Liver (tissue), 7 donors: ENCODE measurements at regions not wholly inside any gene's neighbourhood (a gene's known extent, or its start where the extent isn't known, plus 50 kb on each side); places are given as distances from the start of the nearest gene placed in this dataset.

Experiments used
- DNase-seq: peaks from one replicate; pipeline ENCODE4 v3.0.0-alpha.2; 2017; ENCODE audit warnings: low spot score
- H3K27ac ChIP-seq, 2 donors: one replicate each; pipeline ENCODE4 v1.7.0; 2013; ENCODE audit warnings: inconsistent platforms in 2 of 2, low read length in 2 of 2, control low read depth in 1 of 2, low read depth in 1 of 2, mild to moderate bottlenecking in 1 of 2
- H3K27me3 ChIP-seq, 4 donors: one replicate each; pipeline versions ENCODE4 v1.6.1 to v1.7.0; 2013; ENCODE audit warnings: low read length in 3 of 4, inconsistent platforms in 1 of 4, mild to moderate bottlenecking in 1 of 4, moderate library complexity in 1 of 4; ENCODE audit not compliant: control insufficient read depth in 4 of 4, insufficient read depth in 4 of 4
- H3K36me3 ChIP-seq, 4 donors: one replicate each; pipeline versions ENCODE4 v1.6.1 to v1.7.0; 2013; ENCODE audit warnings: low read length in 3 of 4, mild to moderate bottlenecking in 3 of 4, low read depth in 1 of 4, moderate library complexity in 1 of 4; ENCODE audit not compliant: control insufficient read depth in 4 of 4, insufficient read depth in 3 of 4
- H3K4me1 ChIP-seq, 4 donors: one replicate each; pipeline versions ENCODE4 v1.6.1 to v1.7.0; 2013; ENCODE audit warnings: low read length in 3 of 4, mild to moderate bottlenecking in 3 of 4, moderate library complexity in 1 of 4; ENCODE audit not compliant: control insufficient read depth in 4 of 4, insufficient read depth in 4 of 4
- H3K4me3 ChIP-seq, 3 donors: one replicate each; pipeline versions ENCODE4 v1.6.1 to v1.7.0; 2013; ENCODE audit warnings: low read length in 3 of 3, control low read depth in 1 of 3, low read depth in 1 of 3, mild to moderate bottlenecking in 1 of 3
- H3K9ac ChIP-seq, 2 donors: one replicate each; pipeline ENCODE4 v1.7.0; 2013; ENCODE audit warnings: low read length in 2 of 2, mild to moderate bottlenecking in 2 of 2, moderate library complexity in 2 of 2, control low read depth in 1 of 2, low read depth in 1 of 2
- H3K9me3 ChIP-seq, 4 donors: one replicate each; pipeline versions ENCODE4 v1.6.1 to v1.7.0; 2013; ENCODE audit warnings: low read length in 3 of 4; ENCODE audit not compliant: control insufficient read depth in 4 of 4
- FOXA1 ChIP-seq: IDR thresholded peaks from 2 replicates; pipeline ENCODE4 v1.6.1; 2016; ENCODE audit warnings: antibody characterized with exemption
- HNF4A ChIP-seq, 2 donors: conservative IDR thresholded peaks; 2 replicates each; pipeline ENCODE4 v1.6.1; 2016; ENCODE audit warnings: antibody characterized with exemption in 2 of 2, mild to moderate bottlenecking in 2 of 2
- TAF1 ChIP-seq: conservative IDR thresholded peaks from 2 replicates; pipeline ENCODE4 v1.6.1; 2016; ENCODE audit warnings: antibody characterized with exemption, mild to moderate bottlenecking
- WGBS: extraction: QIAGEN DNeasy Blood & Tissue Kit; methylation state at CpG from one replicate; pipeline ENCODE4 v1.1.7; 2013; 5-methylcytosine and 5-hydroxymethylcytosine counted together
- TF ChIP-seq, protein P1 (sequence below): IDR thresholded peaks from 2 replicates; pipeline ENCODE4 v1.6.1; 2016; ENCODE audit warnings: antibody characterized with exemption, mild to moderate bottlenecking
- TF ChIP-seq, protein P2 (sequence below): IDR thresholded peaks from 2 replicates; pipeline ENCODE4 v1.6.1; 2016; ENCODE audit warnings: antibody characterized with exemption
- TF ChIP-seq, protein P3 (sequence below): IDR thresholded peaks from 2 replicates; pipeline ENCODE4 v1.6.1; 2016; ENCODE audit warnings: antibody characterized with exemption
- donor health status: healthy.
- donor health status: healthy.
- donor health status: healthy.
- donor health status: healthy.

DNA sequence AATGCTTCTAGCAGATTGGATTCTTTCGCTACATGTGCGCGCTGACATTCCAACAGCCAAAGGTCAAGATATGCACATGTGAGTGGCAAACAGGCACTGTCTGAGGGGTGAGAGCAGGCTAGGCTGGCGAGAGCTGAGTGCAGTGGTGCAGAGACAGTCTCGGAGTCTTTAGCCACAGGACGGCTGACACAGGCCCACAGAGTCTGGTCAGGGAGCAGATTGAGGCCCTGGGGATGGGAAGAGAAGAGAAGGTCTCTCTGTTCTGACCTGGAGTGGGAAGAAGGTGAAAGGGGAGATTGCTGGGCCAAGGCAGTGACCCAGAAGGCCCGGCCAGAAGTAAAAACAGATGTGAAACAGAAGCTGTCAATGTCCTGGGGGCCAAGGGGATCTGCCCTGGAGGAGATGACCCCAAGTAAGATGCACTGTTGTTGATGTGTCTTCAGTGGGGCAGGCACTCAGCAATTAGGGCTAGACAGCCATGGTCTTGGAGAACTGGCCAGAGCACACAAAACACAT lies 197.8 kb downstream of the ETS1 start (continued):
- TF ChIP-seq, protein P1, sequence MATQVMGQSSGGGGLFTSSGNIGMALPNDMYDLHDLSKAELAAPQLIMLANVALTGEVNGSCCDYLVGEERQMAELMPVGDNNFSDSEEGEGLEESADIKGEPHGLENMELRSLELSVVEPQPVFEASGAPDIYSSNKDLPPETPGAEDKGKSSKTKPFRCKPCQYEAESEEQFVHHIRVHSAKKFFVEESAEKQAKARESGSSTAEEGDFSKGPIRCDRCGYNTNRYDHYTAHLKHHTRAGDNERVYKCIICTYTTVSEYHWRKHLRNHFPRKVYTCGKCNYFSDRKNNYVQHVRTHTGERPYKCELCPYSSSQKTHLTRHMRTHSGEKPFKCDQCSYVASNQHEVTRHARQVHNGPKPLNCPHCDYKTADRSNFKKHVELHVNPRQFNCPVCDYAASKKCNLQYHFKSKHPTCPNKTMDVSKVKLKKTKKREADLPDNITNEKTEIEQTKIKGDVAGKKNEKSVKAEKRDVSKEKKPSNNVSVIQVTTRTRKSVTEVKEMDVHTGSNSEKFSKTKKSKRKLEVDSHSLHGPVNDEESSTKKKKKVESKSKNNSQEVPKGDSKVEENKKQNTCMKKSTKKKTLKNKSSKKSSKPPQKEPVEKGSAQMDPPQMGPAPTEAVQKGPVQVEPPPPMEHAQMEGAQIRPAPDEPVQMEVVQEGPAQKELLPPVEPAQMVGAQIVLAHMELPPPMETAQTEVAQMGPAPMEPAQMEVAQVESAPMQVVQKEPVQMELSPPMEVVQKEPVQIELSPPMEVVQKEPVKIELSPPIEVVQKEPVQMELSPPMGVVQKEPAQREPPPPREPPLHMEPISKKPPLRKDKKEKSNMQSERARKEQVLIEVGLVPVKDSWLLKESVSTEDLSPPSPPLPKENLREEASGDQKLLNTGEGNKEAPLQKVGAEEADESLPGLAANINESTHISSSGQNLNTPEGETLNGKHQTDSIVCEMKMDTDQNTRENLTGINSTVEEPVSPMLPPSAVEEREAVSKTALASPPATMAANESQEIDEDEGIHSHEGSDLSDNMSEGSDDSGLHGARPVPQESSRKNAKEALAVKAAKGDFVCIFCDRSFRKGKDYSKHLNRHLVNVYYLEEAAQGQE = no peak

DNA sequence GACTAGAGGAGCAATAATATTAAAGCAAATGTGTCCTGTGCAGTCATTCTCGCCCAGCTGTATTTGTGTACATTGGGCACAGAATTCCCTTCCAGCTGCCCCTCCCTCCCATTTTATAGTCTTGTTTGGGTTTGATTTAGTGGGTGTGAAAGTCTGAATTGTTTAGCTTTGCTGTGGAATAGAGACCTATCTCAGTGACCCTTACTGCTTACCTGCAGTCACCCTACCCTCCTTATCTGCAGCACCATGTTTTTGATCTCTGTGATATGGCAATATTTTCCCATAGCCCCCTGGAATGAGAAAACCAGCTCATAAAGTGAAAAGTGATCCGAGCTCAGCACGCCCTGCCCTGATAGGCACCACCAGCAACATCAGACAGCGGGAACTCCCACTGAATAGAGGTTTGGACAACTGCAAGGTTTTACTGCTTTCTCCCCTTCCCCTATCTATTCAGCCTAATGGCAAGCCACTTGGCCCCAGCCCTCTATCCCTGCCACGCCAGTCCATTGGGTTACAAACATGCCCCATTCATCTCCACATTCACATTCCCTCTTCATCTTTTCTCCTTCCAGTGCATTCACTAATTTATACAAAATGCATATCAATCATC lies 199.0 kb downstream of the ETS1 start:
- H3K27ac ChIP-seq = no peak overlapping the region
- TF ChIP-seq, protein P1 = no peak
- no peak for TF ChIP-seq TAF1
- TF ChIP-seq, protein P2, sequence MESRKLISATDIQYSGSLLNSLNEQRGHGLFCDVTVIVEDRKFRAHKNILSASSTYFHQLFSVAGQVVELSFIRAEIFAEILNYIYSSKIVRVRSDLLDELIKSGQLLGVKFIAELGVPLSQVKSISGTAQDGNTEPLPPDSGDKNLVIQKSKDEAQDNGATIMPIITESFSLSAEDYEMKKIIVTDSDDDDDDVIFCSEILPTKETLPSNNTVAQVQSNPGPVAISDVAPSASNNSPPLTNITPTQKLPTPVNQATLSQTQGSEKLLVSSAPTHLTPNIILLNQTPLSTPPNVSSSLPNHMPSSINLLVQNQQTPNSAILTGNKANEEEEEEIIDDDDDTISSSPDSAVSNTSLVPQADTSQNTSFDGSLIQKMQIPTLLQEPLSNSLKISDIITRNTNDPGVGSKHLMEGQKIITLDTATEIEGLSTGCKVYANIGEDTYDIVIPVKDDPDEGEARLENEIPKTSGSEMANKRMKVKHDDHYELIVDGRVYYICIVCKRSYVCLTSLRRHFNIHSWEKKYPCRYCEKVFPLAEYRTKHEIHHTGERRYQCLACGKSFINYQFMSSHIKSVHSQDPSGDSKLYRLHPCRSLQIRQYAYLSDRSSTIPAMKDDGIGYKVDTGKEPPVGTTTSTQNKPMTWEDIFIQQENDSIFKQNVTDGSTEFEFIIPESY = no peak
- WGBS = 83% methylated on average over 5 of the region's 5 CpGs
- DNase-seq = no peak
- no peaks in the 10 kb centered on the region for H3K36me3 ChIP-seq
- H3K9ac ChIP-seq = no peak overlapping the region
- no peak overlapping the region for H3K4me3 ChIP-seq
- no peaks in the 10 kb centered on the region for H3K9me3 ChIP-seq
- H3K27me3 ChIP-seq = no peaks in the 10 kb centered on the region
- no peaks in the 10 kb centered on the region for H3K4me1 ChIP-seq

DNA sequence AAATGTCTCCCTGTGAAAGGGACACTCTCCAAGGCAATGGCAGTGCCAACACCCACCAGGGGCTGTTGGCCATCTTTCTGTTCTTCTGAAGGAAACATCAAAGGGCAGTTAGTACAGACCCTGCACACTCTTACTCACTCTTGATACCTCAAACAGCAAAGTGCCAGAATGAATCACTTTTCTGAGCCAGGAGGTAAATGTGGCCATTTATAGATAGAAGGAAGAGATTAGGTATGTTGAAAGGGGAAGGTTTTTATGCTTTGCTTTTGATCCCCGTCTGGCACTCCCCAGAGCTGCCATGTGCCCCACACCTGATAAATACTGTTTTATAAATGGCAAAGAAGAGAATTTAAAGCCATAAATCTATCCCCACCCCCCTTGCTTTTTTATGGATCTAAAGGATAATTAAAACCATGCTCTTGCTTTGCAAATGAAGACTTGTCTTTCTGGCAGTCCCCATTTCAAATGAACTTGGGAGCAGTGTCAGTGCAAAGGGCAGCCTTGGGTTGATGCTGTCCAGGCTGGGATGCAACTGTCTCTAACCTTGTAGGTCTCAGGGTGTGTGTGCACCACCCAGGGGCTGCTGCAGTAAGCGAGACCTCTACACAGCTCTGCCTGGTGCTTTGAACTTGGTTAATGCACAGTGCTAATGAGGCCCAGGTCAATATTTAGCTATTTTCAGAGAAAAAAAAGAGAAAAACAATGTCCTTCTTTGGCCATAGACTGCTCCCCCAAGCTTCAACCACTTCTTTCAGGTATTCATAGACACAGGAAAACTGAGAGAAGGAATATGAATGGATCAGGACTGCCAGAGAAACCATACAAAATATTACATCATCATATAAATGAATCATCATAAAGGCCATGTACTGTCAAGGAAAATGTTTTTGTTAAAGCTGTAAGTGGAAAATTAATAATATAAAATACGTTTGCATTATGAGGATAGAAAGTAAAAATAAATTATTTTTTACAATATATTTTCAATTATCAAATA lies 207.5 kb downstream of the ETS1 start:
- H3K9ac ChIP-seq = no peak overlapping the region
- H3K4me3 ChIP-seq = no peak overlapping the region
- peaks cover 0 to 6% (median 1%) of the 10 kb centered on the region in 4 donors for H3K9me3 ChIP-seq
- TF ChIP-seq HNF4A (conservative IDR thresholded peaks at IDR 0.05) = no peak
- no peak for TF ChIP-seq FOXA1
- no peak for TF ChIP-seq TAF1
- TF ChIP-seq, protein P3, sequence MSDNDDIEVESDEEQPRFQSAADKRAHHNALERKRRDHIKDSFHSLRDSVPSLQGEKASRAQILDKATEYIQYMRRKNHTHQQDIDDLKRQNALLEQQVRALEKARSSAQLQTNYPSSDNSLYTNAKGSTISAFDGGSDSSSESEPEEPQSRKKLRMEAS = no peak
- H3K36me3 ChIP-seq = no peaks in the 10 kb centered on the region
- no peaks in the 10 kb centered on the region for H3K4me1 ChIP-seq
- H3K27ac ChIP-seq = no peak overlapping the region
- WGBS = 59% methylated on average over 3 of the region's 3 CpGs
- H3K27me3 ChIP-seq = no peaks in the 10 kb centered on the region
- DNase-seq = no peak
